PC-9 (cell line): ENCODE measurements at regions not wholly inside any gene's neighbourhood (a gene's known extent, or its start where the extent isn't known, plus 50 kb on each side); places are given as distances from the start of the nearest gene placed in this dataset.

ENCODE experiments used
- CTCF ChIP-seq: fragments of 200-600 bp; sonication (generic); conservative IDR thresholded peaks from 2 replicates; pipeline ENCODE4 v1.6.1; 2017; ENCODE audit warnings: mixed run types, antibody characterized with exemption, mild to moderate bottlenecking, moderate library complexity
- EZH2 ChIP-seq: fragments of 200-600 bp; sonication (generic); IDR thresholded peaks from 2 replicates; pipeline ENCODE4 v1.8.0; 2017; ENCODE audit warnings: antibody characterized with exemption, low read depth

GRCh38 chr7:16935341-16935735, 53.6 kb upstream of the AGR3 start:
- TF ChIP-seq CTCF (no peak), EZH2 (no peak)
